ENCODE measurements at regions not wholly inside any gene's neighbourhood (a gene's known extent, or its start where the extent isn't known, plus 50 kb on each side); places are given as distances from the start of the nearest gene placed in this dataset.

DNA sequence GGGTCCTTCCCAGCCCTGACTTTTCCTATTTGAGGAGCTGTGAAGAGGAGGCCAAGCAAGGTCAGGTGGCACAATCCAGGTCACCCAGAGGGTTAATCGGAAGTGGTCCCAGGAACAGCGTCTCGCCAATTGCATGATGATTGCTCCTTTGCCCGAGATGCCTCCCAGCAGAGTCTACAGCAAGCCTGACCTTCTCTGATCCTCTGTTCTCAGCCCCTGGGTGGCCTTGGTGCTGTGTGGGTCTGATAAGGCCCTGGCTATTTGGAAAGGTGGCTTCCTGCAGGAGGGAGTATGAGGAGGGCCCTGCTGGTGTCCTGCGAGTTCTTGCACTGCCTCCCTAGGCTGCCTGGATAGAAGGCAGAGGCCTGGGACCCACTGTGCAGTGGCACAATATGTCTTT lies 116.2 kb downstream of the FOXD2 start:
- no peak for DNase-seq (ENCODE audit: low read depth)

- DNase-seq (ENCODE audit: low read depth): no peak
Measured at GRCh38 chr1:47554901-47555300, 117.1 kb downstream of the FOXD2 start.

DNA sequence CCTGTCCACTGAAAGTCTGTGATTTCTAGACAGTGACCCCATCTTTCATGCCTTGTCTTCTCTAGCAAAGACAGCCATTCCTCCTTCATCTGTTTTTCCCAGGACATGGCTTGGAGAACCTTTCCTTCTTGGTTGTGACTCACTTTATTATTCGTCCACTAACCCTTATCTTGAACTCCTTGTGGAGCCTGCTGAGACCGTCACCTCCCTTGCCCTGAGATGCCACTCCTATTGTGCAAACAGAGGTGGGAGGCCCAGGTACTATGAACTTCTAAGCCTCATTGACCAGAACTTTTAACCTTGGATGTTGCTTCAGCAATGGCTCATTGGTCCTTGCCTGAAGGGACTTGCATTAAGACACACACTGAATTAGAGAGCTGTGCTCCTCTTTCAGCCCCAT lies 117.5 kb downstream of the FOXD2 start:
- no peak for DNase-seq (ENCODE audit: low read depth)

- DNase-seq (ENCODE audit: low read depth): no peak
Measured at GRCh38 chr1:47555841-47556560, 118.2 kb downstream of the FOXD2 start.

DNA sequence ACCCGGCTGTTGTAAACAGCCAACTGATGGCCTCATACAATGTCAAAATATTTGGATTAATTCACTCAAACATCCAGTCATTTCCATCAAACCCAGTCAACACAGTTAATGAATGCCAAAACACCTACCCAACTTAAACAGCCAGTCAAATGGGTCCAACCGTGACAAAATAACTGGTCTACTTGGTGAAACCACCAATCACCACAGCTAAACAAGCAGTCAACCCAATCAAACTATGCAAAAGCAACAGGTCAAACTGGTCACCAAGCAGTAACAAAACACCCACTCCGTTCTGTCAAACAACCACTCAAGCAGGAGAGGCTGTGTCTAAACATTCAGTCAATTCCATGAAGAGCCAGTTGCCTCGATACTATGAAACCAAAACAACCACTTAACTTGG lies 119.2 kb downstream of the FOXD2 start:
- no peak for DNase-seq (ENCODE audit: low read depth)

DNA sequence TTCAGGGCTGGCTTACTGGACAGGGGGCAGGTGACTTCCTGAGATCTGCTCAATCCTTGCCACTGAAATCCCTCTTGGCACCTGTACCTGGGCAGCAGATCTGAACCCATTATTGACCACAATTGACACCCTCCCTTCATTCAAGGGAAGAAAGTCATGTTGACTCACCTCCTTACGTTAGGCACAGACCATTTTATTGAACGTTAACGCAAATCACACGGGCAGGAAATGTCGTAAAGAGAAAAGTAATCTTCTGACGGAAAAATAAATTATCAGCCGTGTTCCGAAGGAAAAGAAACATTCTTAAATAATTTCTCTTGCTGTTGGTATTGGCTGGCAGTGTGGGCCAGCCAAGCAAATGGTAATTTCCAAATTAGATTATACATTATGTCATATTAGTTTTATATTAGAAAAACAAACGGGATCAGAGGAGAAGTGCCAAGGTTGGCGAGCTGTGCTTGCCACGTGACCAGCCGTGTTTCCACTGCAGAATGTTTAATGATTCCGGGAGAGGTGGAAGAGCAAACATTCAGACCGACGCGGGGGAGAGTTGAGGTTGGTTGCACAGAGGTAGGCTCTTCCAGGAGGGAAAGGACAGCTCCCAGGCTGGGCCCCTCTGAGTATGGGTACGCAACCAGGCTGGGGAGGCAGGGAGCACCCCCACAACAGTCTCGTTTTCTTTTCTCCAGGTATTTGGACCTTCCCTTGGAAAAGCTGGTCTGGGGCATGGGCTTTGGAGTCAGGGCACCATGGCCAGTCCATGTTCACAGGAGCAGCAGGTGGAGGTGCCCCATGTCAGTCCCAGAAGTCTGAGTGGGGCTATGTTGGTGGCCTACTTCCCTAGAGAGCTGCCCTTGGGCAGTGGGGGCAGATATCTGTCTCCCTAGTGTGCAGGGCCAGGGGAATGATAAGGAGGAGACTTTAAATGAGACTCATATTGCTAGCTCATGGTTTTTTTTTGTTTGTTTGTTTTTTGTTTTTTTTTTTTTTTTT lies 121.1 kb downstream of the FOXD2 start:
- no peak for DNase-seq (ENCODE audit: low read depth)

DNA sequence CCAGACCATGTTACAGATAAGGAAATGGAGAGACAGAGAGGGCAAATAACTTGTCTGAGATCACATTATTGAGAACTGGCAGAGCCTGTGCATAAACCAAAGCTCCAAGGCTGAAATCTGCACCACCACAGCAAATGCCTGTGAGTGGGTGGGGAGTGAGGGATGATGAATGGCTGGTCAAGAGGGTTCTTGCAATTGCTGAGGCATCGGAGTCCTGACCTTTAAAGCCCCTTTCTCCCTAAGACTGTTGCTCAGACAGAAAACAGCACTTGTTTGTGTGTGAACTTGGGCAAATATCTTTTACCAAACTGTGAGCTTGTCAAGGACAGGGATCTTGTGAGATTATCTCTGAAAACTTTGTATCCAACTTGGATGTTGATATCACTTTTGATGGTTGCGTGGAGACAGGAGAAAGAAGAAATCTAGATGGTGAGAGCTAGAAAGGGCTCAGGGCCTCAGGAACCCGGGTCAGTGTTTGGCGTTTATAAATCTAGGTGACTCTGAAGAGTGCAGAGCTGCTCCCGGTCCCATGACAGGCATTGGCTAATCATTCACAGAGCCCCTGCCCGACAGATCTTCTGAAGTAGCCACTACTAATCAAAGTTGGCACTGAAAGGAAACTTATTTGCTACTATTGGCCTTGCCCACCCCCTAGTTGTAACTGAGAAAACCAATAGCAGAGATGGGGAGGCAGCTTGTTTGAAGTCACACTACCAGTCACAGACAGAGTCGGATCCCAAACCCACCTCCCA lies 122.3 kb downstream of the FOXD2 start:
- no peak for DNase-seq (ENCODE audit: low read depth)

DNA sequence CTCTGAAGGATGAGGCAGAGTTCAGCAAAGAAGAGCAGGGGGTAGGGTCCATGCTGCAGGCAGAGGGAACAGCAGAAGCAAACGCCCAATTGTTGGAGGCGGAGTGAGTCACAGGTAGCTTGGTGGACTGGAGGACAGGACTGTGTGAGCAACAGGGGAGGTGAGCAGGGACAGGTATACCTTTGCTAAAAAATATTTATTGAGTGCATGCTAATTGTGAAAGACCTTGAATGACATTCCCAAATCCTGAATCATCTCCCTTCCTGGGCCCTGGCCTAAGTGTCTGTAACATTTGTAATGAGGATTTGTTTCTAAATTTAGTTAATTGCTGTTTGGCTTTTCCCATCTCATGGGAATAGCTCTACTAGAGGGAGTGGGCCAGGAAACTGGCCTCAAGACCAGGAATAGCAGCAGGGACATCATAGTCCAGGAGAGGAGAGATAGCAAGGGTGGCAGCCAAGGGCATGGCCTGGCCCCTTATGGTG lies 123.7 kb downstream of the FOXD2 start:
- DNase-seq (ENCODE audit: low read depth): no peak

- no peak for DNase-seq (ENCODE audit: low read depth)
Measured at GRCh38 chr1:47562147-47562546, 124.3 kb downstream of the FOXD2 start.

GRCh38 chr1:47562799-47563198 lies 125.0 kb downstream of the FOXD2 start:
- DNase-seq (ENCODE audit: low read depth): no peak

GRCh38 chr1:47563201-47563600 lies 125.4 kb downstream of the FOXD2 start:
- DNase-seq (ENCODE audit: low read depth): peak; percentile 29

- no peak for DNase-seq (ENCODE audit: low read depth)
Measured at GRCh38 chr1:47564570-47564969, 126.7 kb downstream of the FOXD2 start.

DNA sequence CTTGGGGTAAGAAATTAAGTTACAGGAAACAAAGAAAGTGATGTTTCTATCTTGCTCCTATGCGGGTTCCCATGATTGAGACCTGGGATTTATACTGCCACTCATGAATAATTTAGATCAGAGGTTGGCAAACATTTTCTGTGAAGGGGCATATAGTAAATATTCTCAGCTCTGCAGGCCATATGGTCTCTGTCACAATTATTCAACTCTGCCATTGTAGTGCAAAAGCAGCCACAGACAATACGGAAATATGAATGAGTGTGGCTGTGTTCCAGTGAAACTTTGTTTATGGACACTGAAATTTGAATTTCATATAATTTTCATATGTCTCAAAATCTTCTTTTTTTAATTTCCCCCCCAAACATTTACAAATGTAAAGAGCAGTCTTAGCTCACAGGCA lies 127.2 kb downstream of the FOXD2 start:
- DNase-seq (ENCODE audit: low read depth): no peak

- no peak for DNase-seq (ENCODE audit: low read depth)
Measured at GRCh38 chr1:47565676-47566075, 127.8 kb downstream of the FOXD2 start.

GRCh38 chr1:47568763-47569162 lies 130.9 kb downstream of the FOXD2 start:
- DNase-seq (ENCODE audit: low read depth): no peak

GRCh38 chr1:47569261-47569660 lies 131.4 kb downstream of the FOXD2 start:
- DNase-seq (ENCODE audit: low read depth): no peak

DNA sequence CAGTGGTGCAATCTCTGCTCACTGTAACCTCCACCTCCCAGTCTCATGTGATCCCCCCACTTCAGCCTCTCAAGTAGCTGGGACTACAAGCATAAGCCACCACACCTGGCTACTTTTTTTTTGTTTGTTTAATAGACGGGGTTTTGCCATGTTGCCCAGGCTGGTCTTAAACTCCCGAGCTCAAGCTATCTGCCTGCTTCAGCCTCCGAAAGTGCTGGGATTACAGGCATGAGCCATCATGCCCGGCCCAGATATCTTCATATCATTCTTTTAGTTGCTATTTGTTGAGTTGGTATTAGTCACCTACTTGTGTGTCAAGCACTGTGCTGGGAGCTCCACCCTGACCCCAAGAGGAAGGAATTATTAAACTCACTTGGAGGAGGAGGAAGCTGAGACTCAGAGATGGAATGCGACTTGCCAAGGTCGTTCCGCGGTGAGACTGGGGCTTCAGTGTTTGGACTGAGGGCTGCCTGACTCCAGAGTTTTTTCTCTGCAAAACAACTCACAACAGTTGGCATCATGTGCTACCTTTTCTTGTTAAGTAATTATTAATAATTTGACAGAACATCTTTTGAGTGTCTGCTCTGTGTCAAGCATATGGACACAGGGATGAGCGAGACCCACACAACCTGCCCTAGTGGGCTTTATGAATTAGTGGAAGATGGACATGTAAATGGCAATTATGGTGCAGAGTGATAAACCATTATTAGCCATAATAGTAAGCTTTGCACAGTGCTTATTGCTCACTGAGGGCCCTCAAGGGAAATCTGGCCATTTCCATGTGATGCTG lies 132.0 kb downstream of the FOXD2 start:
- peak; percentile 63 for DNase-seq (ENCODE audit: low read depth)

GRCh38 chr1:47571161-47571560 lies 133.3 kb downstream of the FOXD2 start:
- no peak for DNase-seq (ENCODE audit: low read depth)

DNA sequence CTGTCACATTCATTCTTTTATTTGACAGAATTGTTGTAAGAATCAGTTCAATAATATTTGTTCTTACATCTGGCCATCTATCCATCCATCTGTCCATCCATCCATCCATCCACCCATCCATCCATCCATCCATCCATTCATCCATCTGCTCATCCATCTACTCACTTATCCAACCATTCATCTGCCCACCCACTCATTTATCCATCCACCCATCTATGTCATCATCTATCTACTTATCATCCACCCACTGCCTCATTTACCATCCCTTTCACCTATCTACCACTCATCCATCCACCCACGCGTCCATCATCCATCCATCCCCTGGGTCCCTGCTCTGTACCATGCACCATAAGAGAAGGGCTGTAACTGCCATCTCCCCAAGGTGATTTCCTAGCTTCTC lies 134.1 kb downstream of the FOXD2 start:
- no peak for DNase-seq (ENCODE audit: low read depth)

GRCh38 chr1:47572731-47573430 lies 135.0 kb downstream of the FOXD2 start:
- no peak for DNase-seq (ENCODE audit: low read depth)

Data from fibroblast of gingiva (primary cell).